Globus pallidus (tissue), 1 donor: ENCODE measurements at regions not wholly inside any gene's neighbourhood (a gene's known extent, or its start where the extent isn't known, plus 50 kb on each side); places are given as distances from the start of the nearest gene placed in this dataset.

Source experiments
- DNase-seq: peaks from one replicate; pipeline ENCODE4 v3.0.0-alpha.2; 2015; ENCODE audit warnings: low spot score

DNA sequence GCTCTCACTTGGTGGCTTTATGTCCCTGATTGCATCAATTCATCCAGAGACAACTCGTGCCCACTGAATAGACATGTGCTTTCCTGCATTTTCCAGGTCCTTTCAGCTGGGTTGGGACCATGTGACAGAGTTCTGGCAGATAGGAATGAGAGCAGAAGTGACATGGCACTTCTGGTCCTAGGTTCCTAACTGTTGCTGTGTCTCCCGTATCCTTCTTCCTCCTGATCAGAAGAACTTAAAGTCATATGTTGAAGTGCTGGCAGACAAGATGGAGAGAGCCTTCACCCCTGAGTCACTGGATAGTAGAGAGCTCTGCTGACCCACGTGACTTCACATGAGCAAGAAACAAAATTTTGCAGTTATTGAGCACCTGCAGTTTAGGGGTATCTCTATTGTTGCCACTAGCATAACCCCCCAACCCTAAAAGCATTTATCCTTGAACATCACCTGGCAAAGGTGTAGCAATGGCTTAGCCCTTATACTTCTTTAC is 80.0 kb downstream of the NREP start:
- DNase-seq: no peak

DNA sequence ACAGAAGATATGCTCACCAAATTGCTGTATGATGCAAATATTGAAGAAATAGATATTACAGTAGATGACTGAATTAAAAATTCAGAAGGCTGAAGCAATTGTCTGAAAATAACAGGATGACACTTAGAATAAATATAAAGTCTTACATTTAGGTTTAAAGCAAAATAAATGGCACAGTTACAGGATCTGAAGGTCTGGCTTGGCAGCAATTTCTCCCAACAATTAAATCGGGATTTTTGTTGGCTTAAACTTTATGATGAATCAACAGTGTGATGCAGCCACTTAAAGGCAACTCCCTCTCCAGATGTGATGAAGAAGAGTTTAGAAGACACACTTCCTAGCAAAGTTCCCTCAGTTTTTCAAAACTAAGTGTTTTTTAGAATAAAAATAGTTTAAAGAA is 80.5 kb downstream of the NREP start:
- DNase-seq: no peak

DNA sequence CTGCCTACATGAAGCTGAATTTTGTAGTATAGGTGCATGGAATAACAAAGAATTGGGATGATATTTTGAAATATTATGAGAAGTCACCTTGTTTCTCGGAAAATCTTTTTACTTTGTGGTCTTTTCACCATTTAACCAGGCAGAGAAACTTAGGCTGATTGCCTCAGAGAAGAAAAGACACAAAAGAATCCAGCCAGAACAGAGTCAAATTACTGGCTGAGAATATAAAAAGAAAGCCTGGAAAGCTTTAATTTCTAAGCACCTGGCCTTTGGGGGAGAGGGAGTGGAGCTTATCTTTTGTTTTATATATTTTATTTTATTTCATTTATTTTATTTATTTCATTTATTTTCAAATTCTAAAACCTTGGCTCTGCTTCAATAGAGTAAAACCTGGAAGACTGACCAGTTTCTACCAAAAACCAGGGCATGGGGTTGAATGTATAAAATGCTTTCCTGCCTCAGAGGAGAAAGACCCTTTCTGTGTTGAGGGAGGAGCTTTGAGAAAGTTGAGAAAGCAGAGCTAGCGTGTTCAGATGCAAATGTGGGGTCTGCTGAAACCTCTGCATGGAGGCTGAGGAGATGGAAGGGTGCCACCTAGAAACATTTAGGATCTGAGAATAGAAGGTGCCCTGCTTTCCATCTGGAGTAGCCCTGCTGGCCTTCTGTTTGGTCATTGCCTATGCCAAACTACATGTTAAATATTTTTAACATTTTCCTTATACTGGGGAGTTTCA is 81.6 kb downstream of the NREP start:
- DNase-seq: no peak

DNA sequence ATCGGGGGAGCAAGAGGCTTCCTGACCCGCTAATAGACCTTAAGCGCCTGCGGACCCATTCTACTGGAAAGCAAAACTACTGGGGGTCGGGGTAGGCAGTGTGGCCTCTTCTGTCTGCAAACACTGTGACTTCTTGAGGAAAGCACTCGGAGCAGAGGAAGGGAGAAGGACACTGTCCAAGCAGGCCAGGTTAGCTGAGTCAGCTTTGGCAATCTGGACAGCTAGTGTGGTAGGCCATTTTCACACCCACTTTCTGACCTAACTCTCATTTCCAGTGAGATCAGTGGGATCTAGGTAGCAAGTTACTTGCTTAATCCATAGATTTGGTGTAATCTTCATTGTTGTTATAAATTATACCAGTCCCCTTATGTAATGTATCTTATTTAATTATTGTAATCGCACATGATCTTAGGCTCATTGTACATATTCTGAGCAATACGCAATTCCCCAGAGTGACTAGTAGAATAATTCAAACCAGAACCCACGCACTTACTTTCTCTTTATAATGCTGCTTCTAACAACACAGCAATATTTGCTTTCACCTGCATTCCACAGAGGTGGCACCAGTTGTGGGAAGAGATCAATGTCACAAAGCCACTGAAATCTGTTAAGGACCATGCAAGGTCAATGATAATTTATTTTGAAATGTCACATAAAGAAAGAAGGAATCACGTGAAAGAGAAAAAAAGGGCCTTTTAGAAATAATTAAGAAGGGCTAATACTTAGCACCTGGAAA is 82.9 kb downstream of the NREP start:
- no peak for DNase-seq

DNA sequence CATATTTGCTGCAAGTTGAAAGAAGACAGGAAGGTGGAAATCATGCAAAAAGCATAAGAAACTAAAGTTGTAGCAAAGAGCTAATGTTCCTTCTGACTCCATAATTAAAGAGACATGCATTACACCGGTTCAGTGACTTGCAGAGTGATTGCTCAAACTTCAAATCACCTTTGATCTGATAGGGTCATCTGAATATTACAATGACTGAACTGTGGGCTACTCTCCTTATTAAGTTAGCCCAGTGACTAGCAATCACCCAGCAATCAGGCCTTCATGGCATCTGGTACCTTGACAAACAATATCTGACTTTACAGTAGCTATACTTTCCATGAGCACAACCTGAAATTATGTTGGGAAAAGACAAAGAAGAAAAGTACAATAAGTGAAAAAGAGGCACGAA is 84.9 kb downstream of the NREP start:
- DNase-seq: no peak

DNA sequence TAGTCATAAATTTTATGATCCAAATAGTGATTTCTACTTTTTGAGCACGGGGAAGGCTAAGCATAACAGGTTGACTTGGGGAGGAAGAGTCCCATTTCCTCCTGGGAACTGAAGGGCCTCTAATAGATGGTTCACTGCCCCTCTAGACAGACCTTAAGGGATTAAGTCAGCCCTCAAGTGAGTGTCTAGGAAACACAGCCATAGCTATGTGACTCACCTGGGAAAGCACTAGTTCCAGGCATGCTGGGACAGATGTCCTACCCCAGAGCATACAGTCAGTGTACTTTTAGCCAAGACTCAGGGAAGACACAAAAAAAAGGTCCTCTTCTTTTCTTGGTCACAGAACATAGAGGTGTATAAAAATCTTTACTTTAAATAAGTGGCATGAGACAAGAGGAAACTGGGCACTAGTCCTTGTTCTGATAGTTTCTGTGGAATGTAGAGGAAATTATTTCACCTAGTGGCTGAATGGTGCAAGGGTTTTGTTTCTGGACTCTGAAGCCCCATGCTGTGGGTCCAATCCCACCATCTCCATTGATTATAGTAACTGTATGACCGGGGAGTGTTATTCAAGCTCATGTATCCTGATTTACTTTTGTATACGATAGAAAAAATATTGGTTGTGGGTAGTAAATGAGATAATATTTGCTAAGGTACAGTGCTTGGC is 86.0 kb downstream of the NREP start:
- no peak for DNase-seq

DNA sequence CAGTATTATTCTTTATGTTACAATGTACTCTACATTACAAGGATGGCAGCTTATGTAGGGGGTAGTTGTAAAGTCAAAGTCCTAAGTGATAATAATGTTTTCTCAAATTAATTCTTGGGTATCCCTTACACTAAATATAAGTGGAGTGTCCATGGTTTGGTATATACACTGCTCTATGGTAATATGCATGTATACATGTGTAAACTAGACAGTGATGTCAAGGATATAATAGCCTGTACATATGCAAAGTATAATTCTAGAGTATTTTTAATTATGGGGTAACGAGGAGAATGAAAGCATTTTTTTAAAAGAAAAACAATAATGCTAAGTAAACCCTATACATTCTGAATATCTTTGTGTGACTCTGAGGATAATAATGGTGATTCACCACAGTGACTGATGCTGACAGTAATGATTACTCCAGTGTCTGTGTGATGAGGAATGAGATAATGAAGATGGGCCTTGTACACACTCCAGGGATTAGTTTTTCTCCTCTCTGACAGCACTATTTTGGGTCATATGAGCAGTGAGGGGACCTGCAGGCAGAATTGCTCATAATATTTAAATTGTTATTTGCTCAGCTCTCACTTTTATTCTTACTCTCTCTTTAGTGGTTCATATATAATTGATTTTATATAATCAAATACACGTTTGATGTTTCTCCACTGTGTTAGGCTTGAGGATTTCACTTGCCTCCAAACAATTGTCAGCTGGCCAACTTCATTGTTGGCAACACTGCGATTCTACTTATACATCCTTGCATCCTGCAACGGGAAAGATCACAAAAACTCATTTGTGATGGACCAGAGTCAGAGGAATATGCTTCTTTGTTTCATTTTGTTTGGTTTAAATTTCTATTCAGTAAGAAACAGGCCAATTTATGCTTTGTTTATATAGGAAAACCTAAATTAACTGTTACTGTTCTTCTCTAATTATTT is 88.2 kb downstream of the NREP start:
- peak; percentile 6 for DNase-seq

DNA sequence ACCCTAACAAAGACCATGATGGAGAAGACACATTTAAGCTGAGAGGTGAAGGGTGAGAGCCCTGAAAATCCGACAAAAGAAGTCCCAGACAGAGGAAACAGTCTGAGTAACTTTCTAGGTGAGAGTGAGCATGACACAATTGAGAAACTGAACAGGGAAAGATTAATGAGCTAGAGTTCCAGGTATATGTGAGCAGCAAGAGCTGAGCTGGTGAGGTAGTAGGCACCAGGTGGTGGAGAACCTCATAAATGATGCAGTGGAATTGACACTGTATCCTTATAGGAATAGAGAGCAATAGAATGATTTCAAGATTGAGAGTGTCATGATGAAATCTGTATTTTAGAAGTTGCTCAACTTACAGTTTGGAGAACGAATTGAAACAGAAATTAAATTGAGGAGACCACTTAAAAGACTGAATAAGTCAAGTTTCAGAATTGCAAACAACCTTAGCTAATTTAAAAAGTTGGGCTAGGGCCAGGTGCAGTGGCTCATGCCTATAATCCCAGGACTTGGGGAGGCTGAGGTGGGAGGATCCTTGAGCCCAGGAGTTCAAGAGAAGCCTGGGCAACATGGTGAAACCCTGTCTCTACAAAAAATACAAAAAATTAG is 89.8 kb downstream of the NREP start:
- no peak for DNase-seq

DNA sequence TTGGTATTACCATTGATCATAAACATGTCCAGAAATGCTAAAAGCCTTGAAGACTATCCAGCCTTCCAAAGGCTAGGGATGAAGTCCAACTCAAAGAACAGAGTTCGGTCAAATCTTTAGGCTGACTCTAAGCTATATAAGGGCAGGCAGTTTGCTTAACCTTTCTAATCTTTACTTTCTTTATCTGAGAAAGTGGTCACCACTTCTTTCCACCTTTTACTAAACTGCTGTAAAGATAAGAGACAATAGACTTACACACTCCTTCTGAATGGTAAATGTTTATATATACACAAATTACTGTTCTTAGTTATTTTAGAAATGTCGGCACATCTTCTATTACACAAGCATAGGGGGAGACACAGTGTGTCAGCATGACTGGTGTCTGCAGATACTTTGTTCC is 100.4 kb downstream of the NREP start:
- no peak for DNase-seq

DNA sequence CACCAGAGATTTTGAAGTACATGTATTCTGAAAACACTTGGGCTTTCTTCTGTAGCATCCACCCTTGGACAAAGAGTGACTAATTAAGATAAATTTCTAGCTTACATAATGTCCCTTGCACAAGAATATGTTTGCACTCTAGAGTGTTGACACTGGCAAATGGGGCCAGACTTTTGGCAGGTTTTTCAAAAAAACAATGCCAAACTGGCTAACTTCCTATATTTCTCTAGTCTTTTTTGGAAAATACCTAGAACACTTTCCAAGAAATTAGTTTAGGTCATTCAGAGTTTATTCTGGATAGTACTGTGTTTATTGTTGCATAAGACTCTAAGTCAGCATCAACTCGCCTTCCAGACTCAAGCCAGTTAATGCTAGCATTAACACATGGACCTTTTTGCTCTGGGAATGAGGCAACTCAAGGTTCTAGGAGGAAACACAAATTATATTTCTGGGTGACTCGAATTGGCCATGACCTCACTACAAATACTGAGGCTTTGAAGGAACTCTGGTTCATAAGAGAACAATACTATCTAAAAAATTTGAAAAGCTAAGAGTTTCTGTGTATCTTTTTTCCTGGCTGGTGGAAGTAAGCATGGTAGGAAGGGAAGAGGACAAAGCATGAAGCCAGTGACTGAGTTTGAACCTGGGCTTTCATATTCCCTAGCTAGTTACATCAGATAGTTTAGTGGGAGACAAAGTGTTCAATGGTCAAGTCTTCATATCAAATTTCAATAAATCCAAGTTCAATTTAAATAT is 101.6 kb downstream of the NREP start:
- DNase-seq: peak; percentile 4

DNA sequence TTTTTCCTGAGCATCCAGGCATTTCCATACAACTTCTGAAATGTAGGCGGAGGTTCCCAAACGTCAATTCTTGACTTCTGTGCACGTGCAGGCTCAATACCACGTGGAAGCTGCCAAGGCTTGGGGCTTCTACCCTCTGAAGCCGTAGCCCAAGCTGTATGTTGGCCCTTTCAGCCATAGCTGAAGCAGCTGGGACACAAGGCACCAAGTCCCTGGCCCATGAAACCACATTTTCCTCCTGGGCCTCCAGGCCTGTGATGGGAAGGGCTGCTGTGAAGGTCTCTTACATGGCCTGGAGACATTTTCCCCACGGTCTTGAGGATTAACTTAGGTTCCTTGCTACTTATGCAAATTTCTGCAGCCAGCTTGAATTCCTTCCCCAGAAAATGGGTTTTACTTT is 103.6 kb downstream of the NREP start:
- no peak for DNase-seq

DNA sequence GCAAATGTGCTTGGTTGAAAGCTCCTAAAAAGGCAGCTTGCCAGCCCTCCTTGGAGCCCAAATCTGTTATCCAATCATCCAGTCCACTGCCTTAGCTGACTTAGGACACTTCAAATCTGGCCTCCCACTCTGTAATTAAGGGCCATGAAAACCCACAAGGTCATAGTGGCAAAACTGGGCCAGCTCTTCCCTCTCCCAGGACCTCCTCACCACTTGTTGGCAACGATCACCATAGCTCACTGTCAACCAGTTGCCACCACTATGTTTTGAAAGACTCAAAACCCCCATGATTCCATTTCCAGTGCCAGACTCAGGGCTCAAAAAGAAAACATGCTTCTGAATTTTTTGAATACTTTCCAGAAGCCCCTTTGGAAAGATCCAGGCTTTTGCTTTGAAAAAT is 107.5 kb downstream of the NREP start:
- no peak for DNase-seq

DNA sequence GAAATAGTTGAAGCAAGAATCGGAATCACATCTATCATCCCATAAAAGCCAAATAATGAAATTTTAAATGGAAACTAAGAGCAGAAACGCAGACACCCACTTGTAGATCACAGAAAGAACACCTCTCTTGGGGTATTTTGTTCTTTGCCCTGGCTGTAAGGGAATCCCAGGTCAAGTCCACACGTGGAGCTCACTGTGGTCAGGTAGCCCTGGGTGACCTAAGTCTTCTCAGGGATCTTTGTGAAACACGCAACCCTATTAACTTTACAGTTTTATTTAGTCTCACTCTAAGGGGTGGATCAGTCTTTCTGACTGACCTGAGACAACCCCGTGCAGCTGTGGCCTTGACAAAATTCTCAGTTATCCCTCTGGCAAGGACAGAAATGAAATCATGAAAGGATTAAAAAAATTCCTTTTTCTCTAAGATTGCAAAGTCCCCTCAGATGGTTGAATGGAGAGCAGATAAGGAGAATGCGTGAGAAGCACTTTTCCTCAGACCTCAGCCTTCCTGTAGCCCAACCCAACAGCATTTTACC is 111.6 kb downstream of the NREP start:
- no peak for DNase-seq

DNA sequence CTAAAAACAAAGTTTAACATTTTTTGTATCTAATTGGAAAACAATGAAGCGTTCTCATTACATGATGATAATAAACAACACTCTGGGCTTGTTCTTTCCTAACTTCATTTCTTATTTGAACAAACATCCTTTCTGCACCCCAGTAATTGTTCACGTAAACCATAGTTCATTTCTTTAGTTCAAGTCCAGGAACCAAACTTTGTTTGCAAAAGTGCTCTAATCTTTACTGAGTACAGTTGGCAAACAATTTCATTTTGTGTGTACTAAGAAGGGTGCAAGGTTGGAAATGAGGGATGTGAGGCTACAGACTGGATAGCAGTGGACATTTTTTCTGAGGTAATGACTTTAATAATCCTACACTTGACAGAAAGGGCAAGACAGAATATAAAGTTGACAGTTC is 113.5 kb downstream of the NREP start:
- DNase-seq: no peak

DNA sequence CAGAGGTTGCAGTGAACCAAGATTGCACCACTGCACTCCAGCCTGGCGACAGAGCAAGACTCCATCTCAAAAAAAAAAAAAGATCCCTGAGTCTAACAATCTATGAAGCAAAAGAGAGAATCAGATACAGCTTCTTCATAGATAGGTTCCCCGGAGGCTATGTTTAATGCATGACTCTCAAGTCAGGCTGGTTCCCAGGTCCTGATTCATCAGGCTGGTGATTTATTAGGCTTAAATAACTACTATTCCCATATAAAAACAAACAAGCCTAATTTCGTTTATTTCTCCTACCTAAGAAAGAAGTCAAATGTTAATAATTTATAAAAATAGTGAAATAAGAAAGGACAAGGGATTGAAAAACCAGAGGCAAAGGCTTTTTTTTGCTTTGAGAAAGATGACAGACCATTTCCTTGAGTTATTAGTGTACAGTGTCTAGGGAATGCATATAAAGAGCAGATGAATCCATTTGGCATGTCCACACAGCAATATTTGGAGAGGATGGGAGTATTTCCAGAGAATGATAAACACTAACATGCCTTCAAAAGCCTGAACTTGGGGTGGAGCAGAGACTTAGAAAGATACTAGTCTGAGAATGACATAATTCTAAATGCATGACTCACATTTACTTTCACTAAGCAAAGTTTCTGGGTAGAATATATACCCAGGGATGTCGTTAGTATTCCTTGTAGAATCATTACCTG is 115.3 kb downstream of the NREP start:
- DNase-seq: no peak

DNA sequence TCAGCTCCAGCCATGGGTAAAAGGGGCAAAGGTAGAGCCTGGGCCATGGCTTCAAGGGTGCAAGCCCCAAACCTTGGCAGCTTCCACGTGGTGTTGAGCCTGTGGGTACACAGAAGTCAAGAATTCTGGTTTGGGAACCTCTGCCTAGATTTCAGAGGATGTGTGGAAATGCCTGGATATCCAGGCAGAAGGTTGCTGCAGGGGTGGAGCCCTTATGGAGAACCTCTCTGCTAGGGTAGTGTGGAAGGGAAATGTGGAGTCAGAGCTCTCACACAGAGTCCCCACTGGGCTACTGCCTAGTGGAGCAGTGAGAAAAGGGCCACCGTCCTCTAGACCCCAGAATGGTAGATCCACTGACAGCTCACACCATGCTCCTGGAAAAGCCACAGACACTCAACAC is 117.1 kb downstream of the NREP start:
- DNase-seq: no peak

DNA sequence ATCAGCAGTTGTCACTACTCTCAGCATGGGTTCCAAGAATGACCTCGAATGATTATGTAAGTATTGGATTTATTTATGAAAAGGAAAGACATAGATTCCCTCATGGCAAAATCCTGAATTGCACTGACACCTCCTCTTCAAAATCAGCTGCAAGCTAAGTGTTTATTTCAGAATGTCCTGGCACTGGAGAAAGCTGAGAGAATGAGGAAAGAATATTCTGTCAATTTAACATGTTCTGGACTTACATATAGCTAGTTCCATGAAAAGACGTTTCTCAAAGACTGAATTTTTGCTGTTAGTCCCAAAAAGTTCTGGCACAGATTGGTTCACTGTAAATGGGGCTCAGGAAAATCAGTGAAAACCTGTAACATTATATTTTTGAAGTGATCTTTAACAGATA is 120.3 kb downstream of the NREP start:
- no peak for DNase-seq

DNA sequence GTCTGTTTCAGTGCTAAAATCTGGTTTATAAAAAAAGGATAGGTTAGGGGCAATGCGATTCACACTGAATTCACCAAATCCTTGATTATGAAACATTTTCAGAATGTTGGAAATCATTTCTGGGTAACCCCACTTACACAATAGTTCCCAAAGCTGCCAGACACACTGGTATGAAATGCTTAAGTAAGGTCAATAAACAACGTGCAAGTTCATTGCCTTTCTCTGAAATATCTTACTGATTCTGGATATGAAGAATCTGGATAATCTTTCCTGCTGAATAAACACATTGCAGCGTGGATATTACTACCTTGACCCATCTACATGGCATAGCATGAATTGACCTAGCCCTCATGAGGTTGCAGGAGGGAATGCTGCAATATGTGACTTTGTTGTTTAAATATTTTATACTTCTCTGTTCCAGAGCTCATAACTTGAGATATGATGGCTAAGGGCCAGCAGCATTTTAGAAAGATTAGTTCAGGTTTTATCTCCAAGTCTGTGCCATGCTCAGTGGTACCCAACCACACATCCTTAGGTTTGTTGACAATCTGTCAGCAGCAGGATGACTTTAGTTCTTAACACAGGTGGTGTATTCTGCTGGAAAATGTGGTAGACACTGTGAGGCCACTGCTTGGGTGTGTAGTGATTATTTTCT is 121.0 kb downstream of the NREP start:
- DNase-seq: no peak

DNA sequence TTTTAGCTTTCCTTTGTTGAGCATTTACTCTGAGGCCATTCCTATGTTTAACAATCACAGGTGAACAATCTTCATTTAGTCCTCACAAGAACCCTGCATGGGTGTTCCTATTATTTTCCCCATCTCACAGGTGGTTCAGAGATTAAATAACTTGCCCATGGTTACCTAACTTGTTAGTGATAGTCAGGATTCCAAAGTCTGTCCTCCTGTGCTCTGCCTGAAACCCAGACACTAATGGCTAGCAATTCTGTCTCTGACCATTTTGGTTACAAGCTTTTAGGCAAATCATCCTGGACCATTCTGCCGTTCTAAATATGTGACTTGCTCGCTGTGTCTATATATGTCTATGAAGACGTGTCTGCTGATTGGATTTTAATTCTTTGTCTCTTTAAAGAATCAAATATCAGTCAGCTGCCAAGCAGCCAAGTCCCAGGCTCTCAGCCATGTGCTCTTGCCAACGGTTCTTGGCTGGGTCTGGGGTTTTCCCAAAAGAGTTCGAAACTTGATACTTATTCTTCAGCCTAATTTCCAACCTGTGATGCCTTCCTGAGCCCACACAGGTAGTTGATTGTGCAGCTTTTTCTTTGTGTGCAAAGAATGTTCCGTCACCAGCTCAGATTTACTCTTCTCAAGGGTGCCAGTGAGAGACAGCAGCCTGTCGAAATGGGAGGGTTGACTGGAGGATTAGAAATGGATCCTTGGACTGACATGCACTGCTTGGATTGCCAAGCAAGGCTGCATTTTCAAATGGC is 121.7 kb downstream of the NREP start:
- peak; percentile 1 for DNase-seq
